Chondrocyte (in vitro differentiated cells): ENCODE measurements at regions not wholly inside any gene's neighbourhood (a gene's known extent, or its start where the extent isn't known, plus 50 kb on each side); places are given as distances from the start of the nearest gene placed in this dataset.

ENCODE experiments used
- DNase-seq: peaks from one replicate; pipeline ENCODE4 v3.0.0; 2021; ENCODE audit warnings: mixed read lengths, low spot score
- H3K27ac Mint-ChIP-seq: one replicate; pipeline ENCODE4 v1.8.0; 2021; ENCODE audit warnings: mild to moderate bottlenecking, moderate library complexity, mixed read lengths; ENCODE audit not compliant: unreplicated experiment
- H3K27me3 Mint-ChIP-seq: 2 replicates; pipeline ENCODE4 v1.8.0; 2021; ENCODE audit warnings: low read depth, mixed read lengths
- H3K36me3 Mint-ChIP-seq: 2 replicates; pipeline ENCODE4 v1.8.0; 2021; ENCODE audit warnings: low read depth, mixed read lengths
- H3K4me1 Mint-ChIP-seq: 2 replicates; pipeline ENCODE4 v1.8.0; 2021; ENCODE audit warnings: low read depth, mild to moderate bottlenecking, mixed read lengths
- H3K4me3 Mint-ChIP-seq: one replicate; pipeline ENCODE4 v1.8.0; 2021; ENCODE audit warnings: mild to moderate bottlenecking, moderate library complexity, mixed read lengths; ENCODE audit not compliant: unreplicated experiment
- H3K9me3 Mint-ChIP-seq: 2 replicates; pipeline ENCODE4 v1.8.0; 2021; ENCODE audit warnings: low read depth, mixed read lengths
- CTCF ChIP-seq: fragments of 200-600 bp; sonication (generic); IDR thresholded peaks from 2 replicates; pipeline ENCODE4 v1.5.0; 2021; ENCODE audit warnings: antibody characterized with exemption, mild to moderate bottlenecking, moderate library complexity

GRCh38 chr9:78923966-78924659 lies 627.2 kb downstream of the PSAT1 start:
- no peak overlapping the region for H3K4me3 Mint-ChIP-seq

GRCh38 chr9:78927099-78927940 lies 630.4 kb downstream of the PSAT1 start:
- Mint-ChIP-seq H3K27me3 (no peaks in the 10 kb centered on the region), H3K4me1 (no peaks in the 10 kb centered on the region), H3K4me3 (no peak overlapping the region), H3K36me3 (no peaks in the 10 kb centered on the region), H3K27ac (no peak overlapping the region), H3K9me3 (peaks cover 3% of the 10 kb centered on the region)
- TF ChIP-seq CTCF: no peak
- DNase-seq: no peak

More at GRCh38 chr9:78923966-78924659, 627.2 kb downstream of the PSAT1 start:
- Mint-ChIP-seq H3K27me3 (no peaks in the 10 kb centered on the region), H3K9me3 (peaks cover 3% of the 10 kb centered on the region), H3K27ac (no peak overlapping the region), H3K36me3 (no peaks in the 10 kb centered on the region), H3K4me1 (peaks cover 12% of the 10 kb centered on the region)
- no peak for TF ChIP-seq CTCF
- DNase-seq: no peak

GRCh38 chr9:78928625-78929405 lies 631.9 kb downstream of the PSAT1 start:
- Mint-ChIP-seq H3K9me3 (peaks cover 5% of the 10 kb centered on the region), H3K4me3 (no peak overlapping the region), H3K27ac (no peak overlapping the region), H3K36me3 (no peaks in the 10 kb centered on the region), H3K27me3 (no peaks in the 10 kb centered on the region), H3K4me1 (peaks cover 13% of the 10 kb centered on the region)
- no peak for TF ChIP-seq CTCF
- no peak for DNase-seq

GRCh38 chr9:78930281-78930680 lies 633.4 kb downstream of the PSAT1 start:
- Mint-ChIP-seq H3K9me3 (peaks cover 5% of the 10 kb centered on the region), H3K4me1 (peaks cover 13% of the 10 kb centered on the region), H3K4me3 (no peak overlapping the region), H3K36me3 (no peaks in the 10 kb centered on the region), H3K27ac (no peak overlapping the region), H3K27me3 (no peaks in the 10 kb centered on the region)
- TF ChIP-seq CTCF: no peak
- DNase-seq: no peak
